ENCODE measurements at regions not wholly inside any gene's neighbourhood (a gene's known extent, or its start where the extent isn't known, plus 50 kb on each side); places are given as distances from the start of the nearest gene placed in this dataset.

DNA sequence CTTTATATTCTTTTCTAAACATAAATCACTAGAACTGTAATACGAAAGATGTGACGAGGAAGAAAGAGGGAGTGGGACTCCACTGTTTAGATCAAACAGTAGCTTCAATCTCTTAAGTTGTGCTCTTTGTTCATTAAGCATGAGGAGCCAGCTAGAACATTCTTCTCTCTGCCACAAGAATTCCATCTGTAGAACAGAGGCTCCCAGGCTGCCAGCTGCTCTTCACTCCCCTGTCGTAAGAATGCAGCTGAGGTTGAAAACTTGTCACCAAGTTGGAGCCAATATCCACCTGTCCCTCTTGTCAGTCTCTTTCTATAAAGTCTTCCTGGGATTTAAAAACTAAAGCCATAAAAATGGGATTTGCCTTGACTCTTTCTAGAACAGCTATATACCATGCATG, 65.0 kb upstream of the SEC24B start:
- TF ChIP-seq CTCF (conservative IDR thresholded peaks at IDR 0.05; ENCODE audit: low read depth, low read length), result no peak
- TF ChIP-seq EZH2 (IDR thresholded peaks at IDR 0.05; ENCODE audit: low read length, unreplicated experiment), result no peak
- no peak for TF ChIP-seq EZH2phosphoT487 (IDR thresholded peaks at IDR 0.05; ENCODE audit: borderline replicate concordance, low read length)

Data from PC-3 (cell line).